OCI-LY1 (cell line): ENCODE measurements at regions not wholly inside any gene's neighbourhood (a gene's known extent, or its start where the extent isn't known, plus 50 kb on each side); places are given as distances from the start of the nearest gene placed in this dataset.

Experiments used
- EZH2 ChIP-seq: fragments of 200-600 bp; sonication (generic), shearing (Covaris generic); IDR thresholded peaks from 2 replicates; pipeline ENCODE4 v1.8.0; 2017; ENCODE audit warnings: borderline replicate concordance, mixed run types, mild to moderate bottlenecking, antibody characterized with exemption, low read length, moderate library complexity, mixed read lengths
- TF ChIP-seq, protein P1 (sequence below): fragments of 200-600 bp; sonication (generic), shearing (Covaris generic); IDR thresholded peaks from 2 replicates; pipeline ENCODE4 v1.5.1; 2017; ENCODE audit warnings: mild to moderate bottlenecking, antibody characterized with exemption, low read length, moderate library complexity, mixed read lengths

DNA sequence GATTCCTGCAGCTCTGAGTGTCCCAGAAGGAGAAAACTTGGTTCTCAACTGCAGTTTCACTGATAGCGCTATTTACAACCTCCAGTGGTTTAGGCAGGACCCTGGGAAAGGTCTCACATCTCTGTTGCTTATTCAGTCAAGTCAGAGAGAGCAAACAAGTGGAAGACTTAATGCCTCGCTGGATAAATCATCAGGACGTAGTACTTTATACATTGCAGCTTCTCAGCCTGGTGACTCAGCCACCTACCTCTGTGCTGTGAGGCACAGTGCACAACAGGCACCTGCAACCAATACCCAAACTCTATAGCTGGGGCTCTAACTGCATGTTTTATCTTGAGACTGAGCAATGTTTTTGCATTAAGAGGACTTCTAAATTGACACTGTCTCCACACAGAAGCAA lies 379.2 kb upstream of the OR4E1 start:
- TF ChIP-seq, protein P1, sequence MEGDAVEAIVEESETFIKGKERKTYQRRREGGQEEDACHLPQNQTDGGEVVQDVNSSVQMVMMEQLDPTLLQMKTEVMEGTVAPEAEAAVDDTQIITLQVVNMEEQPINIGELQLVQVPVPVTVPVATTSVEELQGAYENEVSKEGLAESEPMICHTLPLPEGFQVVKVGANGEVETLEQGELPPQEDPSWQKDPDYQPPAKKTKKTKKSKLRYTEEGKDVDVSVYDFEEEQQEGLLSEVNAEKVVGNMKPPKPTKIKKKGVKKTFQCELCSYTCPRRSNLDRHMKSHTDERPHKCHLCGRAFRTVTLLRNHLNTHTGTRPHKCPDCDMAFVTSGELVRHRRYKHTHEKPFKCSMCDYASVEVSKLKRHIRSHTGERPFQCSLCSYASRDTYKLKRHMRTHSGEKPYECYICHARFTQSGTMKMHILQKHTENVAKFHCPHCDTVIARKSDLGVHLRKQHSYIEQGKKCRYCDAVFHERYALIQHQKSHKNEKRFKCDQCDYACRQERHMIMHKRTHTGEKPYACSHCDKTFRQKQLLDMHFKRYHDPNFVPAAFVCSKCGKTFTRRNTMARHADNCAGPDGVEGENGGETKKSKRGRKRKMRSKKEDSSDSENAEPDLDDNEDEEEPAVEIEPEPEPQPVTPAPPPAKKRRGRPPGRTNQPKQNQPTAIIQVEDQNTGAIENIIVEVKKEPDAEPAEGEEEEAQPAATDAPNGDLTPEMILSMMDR = no peak
- TF ChIP-seq EZH2 = no peak
